CD4-positive, CD25-positive, alpha-beta regulatory T cell (primary cell): ENCODE measurements at regions not wholly inside any gene's neighbourhood (a gene's known extent, or its start where the extent isn't known, plus 50 kb on each side); places are given as distances from the start of the nearest gene placed in this dataset.

Source experiments
- ATAC-seq, 2 donors: fragments of 150-1000 bp; cut with Tn5 transposase; one replicate each; pipeline ENCODE4 v1.10.0; 2021; ENCODE audit warnings: low read depth in 2 of 2, moderate number of reproducible peaks in 2 of 2, moderate library complexity in 1 of 2
- DNase-seq, 3 donors: peaks; one replicate each; pipeline versions ENCODE4 v3.0.0 to v3.0.0-alpha.2; 2012 to 2022; ENCODE audit warnings: mixed read lengths in 1 of 3
- H3K27ac ChIP-seq: one replicate; pipeline ENCODE4 v1.7.0; 2013; ENCODE audit warnings: mild to moderate bottlenecking, low read length; ENCODE audit not compliant: insufficient read depth, poor library complexity, severe bottlenecking
- H3K27me3 ChIP-seq: one replicate; pipeline ENCODE4 v1.7.0; 2013; ENCODE audit warnings: low read length; ENCODE audit not compliant: control insufficient read depth, insufficient read depth
- H3K36me3 ChIP-seq: one replicate; pipeline ENCODE4 v1.7.0; 2013; ENCODE audit warnings: mild to moderate bottlenecking, low read length, moderate library complexity; ENCODE audit not compliant: control insufficient read depth, insufficient read depth
- H3K4me1 ChIP-seq: 2 replicates; pipeline ENCODE4 v1.7.0; 2013; ENCODE audit warnings: mild to moderate bottlenecking, low read length; ENCODE audit not compliant: insufficient read depth, control insufficient read depth, poor library complexity, severe bottlenecking
- H3K4me3 ChIP-seq: one replicate; pipeline ENCODE4 v1.7.0; 2013; ENCODE audit warnings: low read depth, mild to moderate bottlenecking, low read length, moderate library complexity
- H3K9me3 ChIP-seq, 2 experiments: 1 replicate in 1 of 2; 2 replicates in 1 of 2; pipeline ENCODE4 v1.7.0; 2013; ENCODE audit warnings: low read length in 2 of 2, mild to moderate bottlenecking in 1 of 2, moderate library complexity in 1 of 2; ENCODE audit not compliant: control insufficient read depth in 2 of 2
- H3K27ac Mint-ChIP-seq, 3 donors: one replicate each; pipeline ENCODE4 v1.8.0; 2020 to 2022; ENCODE audit warnings: mild to moderate bottlenecking in 3 of 3, mixed read lengths in 3 of 3, moderate library complexity in 2 of 3
- H3K27me3 Mint-ChIP-seq: one replicate; pipeline ENCODE4 v1.8.0; 2022; ENCODE audit warnings: mild to moderate bottlenecking, mixed read lengths
- H3K36me3 Mint-ChIP-seq: one replicate; pipeline ENCODE4 v1.8.0; 2020; ENCODE audit warnings: mixed read lengths
- H3K4me1 Mint-ChIP-seq, 4 donors: one replicate each; pipeline ENCODE4 v1.8.0; 2020 to 2022; ENCODE audit warnings: mixed read lengths in 4 of 4, mild to moderate bottlenecking in 1 of 4
- H3K4me3 Mint-ChIP-seq, 4 donors: one replicate each; pipeline ENCODE4 v1.8.0; 2020 to 2022; ENCODE audit warnings: mild to moderate bottlenecking in 4 of 4, mixed read lengths in 4 of 4, moderate library complexity in 3 of 4
- H3K9me3 Mint-ChIP-seq, 7 donors: one replicate each; pipeline ENCODE4 v1.8.0; 2020 to 2022; ENCODE audit warnings: mixed read lengths in 7 of 7, mild to moderate bottlenecking in 3 of 7, moderate library complexity in 2 of 7

GRCh38 chr12:130075497-130076076 lies 86.7 kb upstream of the FZD10 start:
- Histone ChIP-seq H3K4me1 (no peaks in the 10 kb centered on the region), H3K4me3 (no peak overlapping the region), H3K27me3 (no peaks in the 10 kb centered on the region), H3K36me3 (no peaks in the 10 kb centered on the region), H3K27ac (no peak overlapping the region), H3K9me3 (peaks cover 0 to 2% of the 10 kb centered on the region in 2 experiments)
- Mint-ChIP-seq H3K27ac (no peak overlapping the region), H3K36me3 (no peaks in the 10 kb centered on the region), H3K9me3 (peaks cover 0 to 17% (median 5%) of the 10 kb centered on the region in 7 donors), H3K4me1 (peaks cover 0 to 2% (median 0%) of the 10 kb centered on the region in 4 donors), H3K4me3 (no peak overlapping the region), H3K27me3 (no peaks in the 10 kb centered on the region)
- DNase-seq (no peak), ATAC-seq (no peak)

GRCh38 chr12:130076126-130076525 lies 86.1 kb upstream of the FZD10 start:
- H3K27me3 ChIP-seq, result no peaks in the 10 kb centered on the region
- Mint-ChIP-seq H3K4me3 (no peak overlapping the region), H3K36me3 (no peaks in the 10 kb centered on the region), H3K27me3 (no peaks in the 10 kb centered on the region), H3K27ac (no peak overlapping the region), H3K9me3 (peaks cover 0 to 17% (median 5%) of the 10 kb centered on the region in 7 donors), H3K4me1 (peaks cover 0 to 2% (median 0%) of the 10 kb centered on the region in 4 donors)
- no peak for ATAC-seq
- H3K36me3 ChIP-seq, result no peaks in the 10 kb centered on the region
- peaks cover 0 to 2% of the 10 kb centered on the region in 2 experiments for H3K9me3 ChIP-seq
- no peak overlapping the region for H3K27ac ChIP-seq
- H3K4me3 ChIP-seq, result no peak overlapping the region
- DNase-seq, result no peak
- no peaks in the 10 kb centered on the region for H3K4me1 ChIP-seq

- DNase-seq (no peak), ATAC-seq (no peak)
- H3K36me3 ChIP-seq, result no peaks in the 10 kb centered on the region
- Mint-ChIP-seq H3K4me1 (peaks cover 0 to 2% (median 0%) of the 10 kb centered on the region in 4 donors), H3K36me3 (no peaks in the 10 kb centered on the region), H3K9me3 (peaks cover 0 to 17% (median 5%) of the 10 kb centered on the region in 7 donors), H3K4me3 (no peak overlapping the region), H3K27me3 (no peaks in the 10 kb centered on the region), H3K27ac (no peak overlapping the region)
- H3K4me3 ChIP-seq, result no peak overlapping the region
- no peaks in the 10 kb centered on the region for H3K27me3 ChIP-seq
- no peaks in the 10 kb centered on the region for H3K4me1 ChIP-seq
- no peak overlapping the region for H3K27ac ChIP-seq
- H3K9me3 ChIP-seq, result peaks cover 0 to 2% of the 10 kb centered on the region in 2 experiments
Measured at GRCh38 chr12:130076752-130077151, 85.5 kb upstream of the FZD10 start.

- Histone ChIP-seq H3K4me3 (no peak overlapping the region), H3K9me3 (peaks cover 0 to 2% of the 10 kb centered on the region in 2 experiments), H3K27me3 (no peaks in the 10 kb centered on the region), H3K27ac (no peak overlapping the region), H3K36me3 (no peaks in the 10 kb centered on the region), H3K4me1 (no peaks in the 10 kb centered on the region)
- Mint-ChIP-seq H3K9me3 (peaks cover 0 to 17% (median 5%) of the 10 kb centered on the region in 7 donors), H3K27me3 (no peaks in the 10 kb centered on the region), H3K27ac (no peak overlapping the region), H3K4me1 (peaks cover 0 to 2% (median 0%) of the 10 kb centered on the region in 4 donors), H3K4me3 (no peak overlapping the region), H3K36me3 (no peaks in the 10 kb centered on the region)
- no peak for DNase-seq
- no peak for ATAC-seq
Measured at GRCh38 chr12:130078852-130079251, 83.4 kb upstream of the FZD10 start.

GRCh38 chr12:130079279-130079678 lies 83.0 kb upstream of the FZD10 start:
- DNase-seq, result no peak
- Mint-ChIP-seq H3K4me1 (peaks cover 0 to 2% (median 0%) of the 10 kb centered on the region in 4 donors), H3K4me3 (no peak overlapping the region), H3K27me3 (no peaks in the 10 kb centered on the region), H3K27ac (no peak overlapping the region), H3K9me3 (peaks cover 0 to 17% (median 6%) of the 10 kb centered on the region in 7 donors), H3K36me3 (no peaks in the 10 kb centered on the region)
- peaks cover 0 to 2% of the 10 kb centered on the region in 2 experiments for H3K9me3 ChIP-seq
- H3K4me3 ChIP-seq, result no peak overlapping the region
- no peak for ATAC-seq
- no peak overlapping the region for H3K27ac ChIP-seq
- H3K36me3 ChIP-seq, result no peaks in the 10 kb centered on the region
- no peaks in the 10 kb centered on the region for H3K27me3 ChIP-seq
- H3K4me1 ChIP-seq, result no peaks in the 10 kb centered on the region

GRCh38 chr12:130080205-130080604 lies 82.1 kb upstream of the FZD10 start:
- no peak for DNase-seq
- Mint-ChIP-seq H3K4me3 (no peak overlapping the region), H3K9me3 (peaks cover 0 to 15% (median 7%) of the 10 kb centered on the region in 7 donors), H3K27me3 (no peaks in the 10 kb centered on the region), H3K4me1 (peaks cover 0 to 2% (median 0%) of the 10 kb centered on the region in 4 donors), H3K27ac (no peak overlapping the region), H3K36me3 (no peaks in the 10 kb centered on the region)
- ATAC-seq, result no peak
- H3K9me3 ChIP-seq, result peaks cover 0 to 2% of the 10 kb centered on the region in 2 experiments
- no peak overlapping the region for H3K4me3 ChIP-seq
- no peaks in the 10 kb centered on the region for H3K36me3 ChIP-seq
- no peak overlapping the region for H3K27ac ChIP-seq
- no peaks in the 10 kb centered on the region for H3K27me3 ChIP-seq
- H3K4me1 ChIP-seq, result no peaks in the 10 kb centered on the region

- peaks cover 0 to 4% (median under 1%) of the 10 kb centered on the region in 4 donors for H3K4me1 Mint-ChIP-seq
- no peaks in the 10 kb centered on the region for H3K36me3 ChIP-seq
Measured at GRCh38 chr12:130081117-130081805, 81.0 kb upstream of the FZD10 start.

More at GRCh38 chr12:130081117-130081805, 81.0 kb upstream of the FZD10 start:
- DNase-seq, result no peak
- no peak for ATAC-seq
- peaks cover 0 to 2% of the 10 kb centered on the region in 2 experiments for H3K9me3 ChIP-seq
- no peaks in the 10 kb centered on the region for H3K4me1 ChIP-seq
- Mint-ChIP-seq H3K4me3 (no peak overlapping the region), H3K9me3 (peaks cover 0 to 13% (median 5%) of the 10 kb centered on the region in 7 donors), H3K27ac (no peak overlapping the region), H3K27me3 (no peaks in the 10 kb centered on the region), H3K36me3 (no peaks in the 10 kb centered on the region)
- H3K27me3 ChIP-seq, result no peaks in the 10 kb centered on the region
- H3K27ac ChIP-seq, result no peak overlapping the region
- no peak overlapping the region for H3K4me3 ChIP-seq
